ENCODE measurements at regions not wholly inside any gene's neighbourhood (a gene's known extent, or its start where the extent isn't known, plus 50 kb on each side); places are given as distances from the start of the nearest gene placed in this dataset.
A peak's percentile ranks its signal among the peaks of the same experiment; 100 is the strongest.

GRCh38 chr5:28027851-28028250 is 989.5 kb upstream of the CDH9 start:
- no peak for DNase-seq (ENCODE audit: low read depth, low spot score)
- in situ Hi-C loops (cut with HindIII; ENCODE audit: low pct_unique_long_range_greater_than_20kb, low sequenced_read_pairs): no loop called here

- DNase-seq (ENCODE audit: low read depth, low spot score): no peak
- in situ Hi-C loops (cut with HindIII; ENCODE audit: low pct_unique_long_range_greater_than_20kb, low sequenced_read_pairs): no loop called here
Measured at GRCh38 chr5:28017178-28017577, 978.8 kb upstream of the CDH9 start.

GRCh38 chr5:28014779-28015178 is 976.4 kb upstream of the CDH9 start:
- peak; percentile 72 for DNase-seq (ENCODE audit: low read depth, low spot score)
- in situ Hi-C loops (cut with HindIII; ENCODE audit: low pct_unique_long_range_greater_than_20kb, low sequenced_read_pairs): no loop called here

GRCh38 chr5:28012538-28012937 is 974.2 kb upstream of the CDH9 start:
- peak; percentile 73 for DNase-seq (ENCODE audit: low read depth, low spot score)
- in situ Hi-C loops (cut with HindIII; ENCODE audit: low pct_unique_long_range_greater_than_20kb, low sequenced_read_pairs): no loop called here

- in situ Hi-C loops (cut with HindIII; ENCODE audit: low pct_unique_long_range_greater_than_20kb, low sequenced_read_pairs): no loop called here
- no peak for DNase-seq (ENCODE audit: low read depth, low spot score)
Measured at GRCh38 chr5:28009576-28009975, 971.2 kb upstream of the CDH9 start.

GRCh38 chr5:27996665-27997064 is 958.3 kb upstream of the CDH9 start:
- in situ Hi-C loops (cut with HindIII; ENCODE audit: low pct_unique_long_range_greater_than_20kb, low sequenced_read_pairs): no loop called here
- no peak for DNase-seq (ENCODE audit: low read depth, low spot score)

GRCh38 chr5:27995867-27996266 is 957.5 kb upstream of the CDH9 start:
- in situ Hi-C loops (cut with HindIII; ENCODE audit: low pct_unique_long_range_greater_than_20kb, low sequenced_read_pairs): no loop called here
- no peak for DNase-seq (ENCODE audit: low read depth, low spot score)

- in situ Hi-C loops (cut with HindIII; ENCODE audit: low pct_unique_long_range_greater_than_20kb, low sequenced_read_pairs): no loop called here
- DNase-seq (ENCODE audit: low read depth, low spot score): no peak
Measured at GRCh38 chr5:27978322-27978721, 939.9 kb upstream of the CDH9 start.

- DNase-seq (ENCODE audit: low read depth, low spot score): no peak
- in situ Hi-C loops (cut with HindIII; ENCODE audit: low pct_unique_long_range_greater_than_20kb, low sequenced_read_pairs): no loop called here
Measured at GRCh38 chr5:27969157-27969556, 930.8 kb upstream of the CDH9 start.

- DNase-seq (ENCODE audit: low read depth, low spot score): no peak
- in situ Hi-C loops (cut with HindIII; ENCODE audit: low pct_unique_long_range_greater_than_20kb, low sequenced_read_pairs): no loop called here
Measured at GRCh38 chr5:27963050-27963783, 924.8 kb upstream of the CDH9 start.

- DNase-seq (ENCODE audit: low read depth, low spot score): no peak
Measured at GRCh38 chr5:27962198-27962597, 923.8 kb upstream of the CDH9 start.

GRCh38 chr5:27947088-27947487 is 908.7 kb upstream of the CDH9 start:
- in situ Hi-C loops (cut with HindIII; ENCODE audit: low pct_unique_long_range_greater_than_20kb, low sequenced_read_pairs): no loop called here
- no peak for DNase-seq (ENCODE audit: low read depth, low spot score)

More at GRCh38 chr5:27962198-27962597, 923.8 kb upstream of the CDH9 start:
- in situ Hi-C loops (cut with HindIII; ENCODE audit: low pct_unique_long_range_greater_than_20kb, low sequenced_read_pairs): no loop called here

GRCh38 chr5:27944471-27944870 is 906.1 kb upstream of the CDH9 start:
- in situ Hi-C loops (cut with HindIII; ENCODE audit: low pct_unique_long_range_greater_than_20kb, low sequenced_read_pairs): no loop called here
- DNase-seq (ENCODE audit: low read depth, low spot score): no peak

- in situ Hi-C loops (cut with HindIII; ENCODE audit: low pct_unique_long_range_greater_than_20kb, low sequenced_read_pairs): no loop called here
- DNase-seq (ENCODE audit: low read depth, low spot score): no peak
Measured at GRCh38 chr5:27938989-27939388, 900.6 kb upstream of the CDH9 start.

- DNase-seq (ENCODE audit: low read depth, low spot score): no peak
- in situ Hi-C loops (cut with HindIII; ENCODE audit: low pct_unique_long_range_greater_than_20kb, low sequenced_read_pairs): no loop called here
Measured at GRCh38 chr5:27928060-27928459, 889.7 kb upstream of the CDH9 start.

GRCh38 chr5:27911216-27911615 is 872.8 kb upstream of the CDH9 start:
- no peak for DNase-seq (ENCODE audit: low read depth, low spot score)
- in situ Hi-C loops (cut with HindIII; ENCODE audit: low pct_unique_long_range_greater_than_20kb, low sequenced_read_pairs): no loop called here

- in situ Hi-C loops (cut with HindIII; ENCODE audit: low pct_unique_long_range_greater_than_20kb, low sequenced_read_pairs): no loop called here
- DNase-seq (ENCODE audit: low read depth, low spot score): peak; percentile 30
Measured at GRCh38 chr5:27908341-27908740, 870.0 kb upstream of the CDH9 start.

GRCh38 chr5:27906931-27907601 is 868.7 kb upstream of the CDH9 start:
- in situ Hi-C loops (cut with HindIII; ENCODE audit: low pct_unique_long_range_greater_than_20kb, low sequenced_read_pairs): no loop called here
- no peak for DNase-seq (ENCODE audit: low read depth, low spot score)

- no peak for DNase-seq (ENCODE audit: low read depth, low spot score)
- in situ Hi-C loops (cut with HindIII; ENCODE audit: low pct_unique_long_range_greater_than_20kb, low sequenced_read_pairs): no loop called here
Measured at GRCh38 chr5:27906481-27906880, 868.1 kb upstream of the CDH9 start.

All from SK-MEL-5 (cell line).